ENCODE measurements at regions not wholly inside any gene's neighbourhood (a gene's known extent, or its start where the extent isn't known, plus 50 kb on each side); places are given as distances from the start of the nearest gene placed in this dataset.

GRCh38 chr5:33194914-33195313 is 245.9 kb upstream of the TARS1 start:
- Histone ChIP-seq H3K27me3 (no peaks in the 10 kb centered on the region), H3K36me3 (no peaks in the 10 kb centered on the region), H3K4me3 (no peak overlapping the region), H3K4me1 (no peaks in the 10 kb centered on the region), H3K9me3 (peaks cover 0 to 5% (median 2%) of the 10 kb centered on the region in 4 donors), H3K27ac (no peak overlapping the region)
- no peak for DNase-seq
- intact Hi-C loops (cut with DNase I; ENCODE audit: low total_unique reads): no loop called here
- TF ChIP-seq EP300 (IDR thresholded peaks at IDR 0.05): no peak
- no peak for TF ChIP-seq POLR2AphosphoS5 (IDR thresholded peaks at IDR 0.05)
- TF ChIP-seq CTCF (IDR thresholded peaks at IDR 0.05): no peak
- TF ChIP-seq POLR2A (IDR thresholded peaks at IDR 0.05): no peak

- H3K4me1 ChIP-seq: no peaks in the 10 kb centered on the region
- TF ChIP-seq POLR2AphosphoS5 (IDR thresholded peaks at IDR 0.05): no peak
- 52 to 65% (median 59%) methylated on average over 3 of the region's 3 CpGs for WGBS, 5 donors
- H3K4me3 ChIP-seq: no peak overlapping the region
- DNase-seq: no peak
- intact Hi-C loops (cut with DNase I; ENCODE audit: low total_unique reads): no loop called here
- H3K27me3 ChIP-seq: no peaks in the 10 kb centered on the region
- peaks cover 0 to 5% (median 0%) of the 10 kb centered on the region in 4 donors for H3K9me3 ChIP-seq
- no peak overlapping the region for H3K27ac ChIP-seq
- H3K36me3 ChIP-seq: no peaks in the 10 kb centered on the region
Observed at GRCh38 chr5:33195431-33196165, 245.2 kb upstream of the TARS1 start.

GRCh38 chr5:33198836-33199235 is 241.9 kb upstream of the TARS1 start:
- Histone ChIP-seq H3K9me3 (peaks cover 0 to 5% (median 0%) of the 10 kb centered on the region in 4 donors), H3K4me1 (no peaks in the 10 kb centered on the region), H3K27ac (no peak overlapping the region), H3K36me3 (no peaks in the 10 kb centered on the region), H3K4me3 (no peak overlapping the region), H3K27me3 (no peaks in the 10 kb centered on the region)
- WGBS, 5 donors: 34 to 59% (median 47%) methylated on average over 4 of the region's 4 CpGs
- DNase-seq: no peak
- no peak for TF ChIP-seq EP300 (IDR thresholded peaks at IDR 0.05)
- no peak for TF ChIP-seq CTCF (IDR thresholded peaks at IDR 0.05)
- no peak for TF ChIP-seq POLR2AphosphoS5 (IDR thresholded peaks at IDR 0.05)
- no peak for TF ChIP-seq POLR2A (IDR thresholded peaks at IDR 0.05)
- intact Hi-C loops (cut with DNase I; ENCODE audit: low total_unique reads): no loop called here

- TF ChIP-seq POLR2A (IDR thresholded peaks at IDR 0.05): no peak
- no peak for TF ChIP-seq POLR2AphosphoS5 (IDR thresholded peaks at IDR 0.05)
- TF ChIP-seq CTCF (IDR thresholded peaks at IDR 0.05): no peak
- no peak for TF ChIP-seq EP300 (IDR thresholded peaks at IDR 0.05)
- intact Hi-C loops (cut with DNase I; ENCODE audit: low total_unique reads): no loop called here
- Histone ChIP-seq H3K36me3 (no peaks in the 10 kb centered on the region), H3K27me3 (no peaks in the 10 kb centered on the region), H3K4me1 (peaks cover 0 to 7% (median 2%) of the 10 kb centered on the region in 4 donors), H3K27ac (no peak overlapping the region), H3K4me3 (no peak overlapping the region), H3K9me3 (no peaks in the 10 kb centered on the region)
- no peak for DNase-seq
- WGBS, 5 donors: 47 to 96% (median 92%) methylated on average over 1 of the region's 1 CpG
Observed at GRCh38 chr5:33203931-33204330, 236.8 kb upstream of the TARS1 start.

- 46 to 70% (median 55%) methylated on average over 3 of the region's 3 CpGs for WGBS, 5 donors
- TF ChIP-seq POLR2AphosphoS5 (IDR thresholded peaks at IDR 0.05) (no peak), EP300 (IDR thresholded peaks at IDR 0.05) (no peak), POLR2A (IDR thresholded peaks at IDR 0.05) (no peak)
- DNase-seq: no peak
Observed at GRCh38 chr5:33205079-33205478, 235.7 kb upstream of the TARS1 start.

More at GRCh38 chr5:33205079-33205478, 235.7 kb upstream of the TARS1 start:
- Histone ChIP-seq H3K9me3 (no peaks in the 10 kb centered on the region), H3K27ac (no peak overlapping the region), H3K4me3 (no peak overlapping the region), H3K4me1 (peaks cover 0 to 7% (median 2%) of the 10 kb centered on the region in 4 donors), H3K36me3 (no peaks in the 10 kb centered on the region), H3K27me3 (no peaks in the 10 kb centered on the region)
- intact Hi-C loops (cut with DNase I; ENCODE audit: low total_unique reads): no loop called here

Data from stomach (tissue), 8 donors.